ENCODE measurements at regions not wholly inside any gene's neighbourhood (a gene's known extent, or its start where the extent isn't known, plus 50 kb on each side); places are given as distances from the start of the nearest gene placed in this dataset.

DNA sequence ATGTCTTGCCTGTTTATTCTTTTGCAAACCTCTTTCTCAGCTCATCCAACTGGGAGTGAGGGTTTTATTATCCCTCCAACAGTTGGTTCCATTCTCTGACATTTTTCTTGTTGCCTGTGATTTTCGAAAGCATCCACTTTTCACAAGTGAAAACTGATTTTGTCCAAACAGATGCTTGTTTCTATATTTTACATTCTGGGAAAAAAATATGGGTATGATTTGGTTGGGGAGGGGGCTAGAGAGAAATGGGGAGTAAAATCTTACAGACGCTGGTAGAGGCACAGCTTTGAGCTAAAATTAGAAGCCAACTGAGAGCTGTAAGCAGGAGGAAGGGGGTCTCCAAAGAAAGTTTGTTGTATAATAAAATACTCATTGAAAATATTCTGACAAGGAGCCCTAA, 745.3 kb upstream of the CELF4 start:
- no peak overlapping the region for H3K9ac ChIP-seq (ENCODE audit: low read length)
- H3K9me3 ChIP-seq (ENCODE audit: insufficient read depth, low read depth, low read length) = peaks cover 5% of the 10 kb centered on the region
- no peak overlapping the region for H3K27ac ChIP-seq (ENCODE audit: low read depth, low read length)
- no peak overlapping the region for H3K4me3 Mint-ChIP-seq (ENCODE audit: unreplicated experiment)
- H3K79me2 ChIP-seq (ENCODE audit: insufficient read depth, low read length) = no peaks in the 10 kb centered on the region
- TF ChIP-seq, protein P1, sequence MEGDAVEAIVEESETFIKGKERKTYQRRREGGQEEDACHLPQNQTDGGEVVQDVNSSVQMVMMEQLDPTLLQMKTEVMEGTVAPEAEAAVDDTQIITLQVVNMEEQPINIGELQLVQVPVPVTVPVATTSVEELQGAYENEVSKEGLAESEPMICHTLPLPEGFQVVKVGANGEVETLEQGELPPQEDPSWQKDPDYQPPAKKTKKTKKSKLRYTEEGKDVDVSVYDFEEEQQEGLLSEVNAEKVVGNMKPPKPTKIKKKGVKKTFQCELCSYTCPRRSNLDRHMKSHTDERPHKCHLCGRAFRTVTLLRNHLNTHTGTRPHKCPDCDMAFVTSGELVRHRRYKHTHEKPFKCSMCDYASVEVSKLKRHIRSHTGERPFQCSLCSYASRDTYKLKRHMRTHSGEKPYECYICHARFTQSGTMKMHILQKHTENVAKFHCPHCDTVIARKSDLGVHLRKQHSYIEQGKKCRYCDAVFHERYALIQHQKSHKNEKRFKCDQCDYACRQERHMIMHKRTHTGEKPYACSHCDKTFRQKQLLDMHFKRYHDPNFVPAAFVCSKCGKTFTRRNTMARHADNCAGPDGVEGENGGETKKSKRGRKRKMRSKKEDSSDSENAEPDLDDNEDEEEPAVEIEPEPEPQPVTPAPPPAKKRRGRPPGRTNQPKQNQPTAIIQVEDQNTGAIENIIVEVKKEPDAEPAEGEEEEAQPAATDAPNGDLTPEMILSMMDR (IDR thresholded peaks at IDR 0.05; ENCODE audit: insufficient read depth, low read depth, low read length) = no peak
- no peak for TF ChIP-seq EZH2 (IDR thresholded peaks at IDR 0.05; ENCODE audit: insufficient read depth, low read length)
- H3K27ac Mint-ChIP-seq (ENCODE audit: unreplicated experiment) = no peak overlapping the region
- no peak overlapping the region for H3K4me3 ChIP-seq (ENCODE audit: insufficient read depth, low read depth, low read length)
- H3K9me3 Mint-ChIP-seq (ENCODE audit: unreplicated experiment) = no peaks in the 10 kb centered on the region
- no peaks in the 10 kb centered on the region for H3K27me3 ChIP-seq (ENCODE audit: insufficient read depth, low read length)
- no peaks in the 10 kb centered on the region for H4K20me1 ChIP-seq (ENCODE audit: insufficient read depth, low read length)
- no peaks in the 10 kb centered on the region for H3K36me3 ChIP-seq (ENCODE audit: insufficient read depth, low read length)
- H3K36me3 Mint-ChIP-seq (ENCODE audit: low read depth, unreplicated experiment) = no peaks in the 10 kb centered on the region
- no peak for DNase-seq (ENCODE audit: low read depth)
- no peak overlapping the region for H3K4me2 ChIP-seq (ENCODE audit: low read length)
- H3K27me3 Mint-ChIP-seq (ENCODE audit: low read depth, unreplicated experiment) = peaks cover 2% of the 10 kb centered on the region
- FAIRE-seq = no peak
- no peaks in the 10 kb centered on the region for H3K4me1 ChIP-seq (ENCODE audit: insufficient read depth, low read length)
- H2AFZ ChIP-seq (ENCODE audit: low read depth, low read length) = no peak overlapping the region
- peaks cover 16% of the 10 kb centered on the region for H3K4me1 Mint-ChIP-seq (ENCODE audit: low read depth, unreplicated experiment)

DNA sequence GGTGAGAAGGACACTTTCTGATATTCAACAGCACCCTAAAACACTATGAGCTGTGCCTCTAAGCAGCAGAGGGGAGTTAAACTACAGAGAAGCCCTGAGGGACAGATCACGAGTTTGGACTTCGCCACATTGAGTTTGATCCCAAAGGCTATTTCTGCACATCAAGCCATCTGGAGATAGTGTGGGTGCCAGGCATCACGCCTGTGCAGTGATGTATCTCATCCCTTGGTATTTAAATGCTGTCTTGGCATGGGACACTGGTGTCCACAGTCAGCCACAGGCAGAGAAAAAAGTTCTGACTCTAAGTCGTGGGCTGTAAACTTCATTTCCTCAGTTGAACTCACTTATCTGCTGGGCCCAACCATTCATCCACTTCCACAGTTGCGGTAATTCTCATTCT, 742.3 kb upstream of the CELF4 start:
- Histone ChIP-seq H3K36me3 (ENCODE audit: insufficient read depth, low read length) (no peaks in the 10 kb centered on the region), H3K4me2 (ENCODE audit: low read length) (no peak overlapping the region), H3K9me3 (ENCODE audit: insufficient read depth, low read depth, low read length) (peaks cover 5% of the 10 kb centered on the region), H3K4me1 (ENCODE audit: insufficient read depth, low read length) (no peaks in the 10 kb centered on the region), H3K27me3 (ENCODE audit: insufficient read depth, low read length) (no peaks in the 10 kb centered on the region), H3K27ac (ENCODE audit: low read depth, low read length) (no peak overlapping the region), H4K20me1 (ENCODE audit: insufficient read depth, low read length) (no peaks in the 10 kb centered on the region), H3K4me3 (ENCODE audit: insufficient read depth, low read depth, low read length) (no peak overlapping the region), H3K79me2 (ENCODE audit: insufficient read depth, low read length) (no peaks in the 10 kb centered on the region), H2AFZ (ENCODE audit: low read depth, low read length) (no peak overlapping the region), H3K9ac (ENCODE audit: low read length) (no peak overlapping the region)
- Mint-ChIP-seq H3K27ac (ENCODE audit: unreplicated experiment) (no peak overlapping the region), H3K9me3 (ENCODE audit: unreplicated experiment) (no peaks in the 10 kb centered on the region), H3K27me3 (ENCODE audit: low read depth, unreplicated experiment) (no peaks in the 10 kb centered on the region), H3K4me3 (ENCODE audit: unreplicated experiment) (no peak overlapping the region), H3K36me3 (ENCODE audit: low read depth, unreplicated experiment) (no peaks in the 10 kb centered on the region), H3K4me1 (ENCODE audit: low read depth, unreplicated experiment) (peaks cover 8% of the 10 kb centered on the region)
- FAIRE-seq (no peak), DNase-seq (ENCODE audit: low read depth) (no peak)
- TF ChIP-seq EZH2 (IDR thresholded peaks at IDR 0.05; ENCODE audit: insufficient read depth, low read length) = no peak
- TF ChIP-seq, protein P1 (IDR thresholded peaks at IDR 0.05; ENCODE audit: insufficient read depth, low read depth, low read length) = no peak

DNA sequence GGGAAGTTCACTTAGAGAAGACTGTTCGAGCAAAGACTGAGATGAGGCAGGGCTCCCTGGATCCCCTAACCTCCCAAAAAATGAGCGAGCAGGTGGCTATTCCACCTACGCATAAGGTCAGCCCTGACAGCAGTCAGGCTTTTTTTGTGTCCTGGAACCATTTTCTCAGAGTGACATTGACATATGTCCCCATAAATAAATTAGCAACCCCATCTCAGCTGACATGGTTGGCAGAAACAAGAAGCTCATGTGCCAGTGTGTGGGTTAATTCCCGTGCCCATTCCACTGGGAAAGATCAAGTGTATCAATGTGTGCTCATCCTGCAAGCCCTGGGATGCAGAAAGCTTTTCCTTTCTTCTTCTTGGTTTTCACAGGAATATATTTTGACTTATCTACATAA, 740.4 kb upstream of the CELF4 start:
- Histone ChIP-seq H4K20me1 (ENCODE audit: insufficient read depth, low read length) (no peaks in the 10 kb centered on the region), H3K36me3 (ENCODE audit: insufficient read depth, low read length) (no peaks in the 10 kb centered on the region), H3K4me3 (ENCODE audit: insufficient read depth, low read depth, low read length) (no peak overlapping the region), H3K9ac (ENCODE audit: low read length) (no peak overlapping the region), H3K4me2 (ENCODE audit: low read length) (no peak overlapping the region), H3K27ac (ENCODE audit: low read depth, low read length) (no peak overlapping the region), H3K9me3 (ENCODE audit: insufficient read depth, low read depth, low read length) (peaks cover 5% of the 10 kb centered on the region), H2AFZ (ENCODE audit: low read depth, low read length) (no peak overlapping the region), H3K27me3 (ENCODE audit: insufficient read depth, low read length) (no peaks in the 10 kb centered on the region), H3K79me2 (ENCODE audit: insufficient read depth, low read length) (no peaks in the 10 kb centered on the region), H3K4me1 (ENCODE audit: insufficient read depth, low read length) (no peaks in the 10 kb centered on the region)
- Mint-ChIP-seq H3K27ac (ENCODE audit: unreplicated experiment) (no peak overlapping the region), H3K4me3 (ENCODE audit: unreplicated experiment) (no peak overlapping the region), H3K4me1 (ENCODE audit: low read depth, unreplicated experiment) (peaks cover 12% of the 10 kb centered on the region), H3K27me3 (ENCODE audit: low read depth, unreplicated experiment) (no peaks in the 10 kb centered on the region), H3K36me3 (ENCODE audit: low read depth, unreplicated experiment) (no peaks in the 10 kb centered on the region), H3K9me3 (ENCODE audit: unreplicated experiment) (no peaks in the 10 kb centered on the region)
- no peak for TF ChIP-seq EZH2 (IDR thresholded peaks at IDR 0.05; ENCODE audit: insufficient read depth, low read length)
- TF ChIP-seq, protein P1 (IDR thresholded peaks at IDR 0.05; ENCODE audit: insufficient read depth, low read depth, low read length) = no peak
- DNase-seq (ENCODE audit: low read depth) (no peak), FAIRE-seq (no peak)
